ENCODE measurements at regions not wholly inside any gene's neighbourhood (a gene's known extent, or its start where the extent isn't known, plus 50 kb on each side); places are given as distances from the start of the nearest gene placed in this dataset.

GRCh38 chr6:122315842-122316241, 83.6 kb upstream of the HSF2 start:
- Histone ChIP-seq H3K27me3 (ENCODE audit: control insufficient read depth, insufficient read depth, low read length) (no peaks in the 10 kb centered on the region), H3K9me3 (ENCODE audit: control insufficient read depth, insufficient read depth, low read depth, low read length) (0 out of 2 replicates have a peak, but pooled peaks cover 9% of the 10 kb centered on the region), H3K36me3 (ENCODE audit: control insufficient read depth, insufficient read depth, low read length) (no peaks in the 10 kb centered on the region), H3K4me3 (ENCODE audit: low read depth in 2 of 2, low read length in 2 of 2) (no peak overlapping the region), H3K4me1 (ENCODE audit: control insufficient read depth, insufficient read depth, low read length) (no peaks in the 10 kb centered on the region), H3K27ac (ENCODE audit: low read length) (no peak overlapping the region)
- in situ Hi-C loops (cut with HindIII; ENCODE audit: low pct_unique_long_range_greater_than_20kb, low sequenced_read_pairs) (no loop called here), intact Hi-C loops (cut with micrococcal nuclease; ENCODE audit: unreplicated experiment) (no loop called here)
- DNase-seq (ENCODE audit: low read depth, low spot score) (no peak), ATAC-seq (no peak)
- TF ChIP-seq SIN3A (IDR thresholded peaks at IDR 0.05; ENCODE audit: borderline replicate concordance, insufficient read depth, low read depth, low read length) = no peak
- no peak for TF ChIP-seq REST (IDR thresholded peaks at IDR 0.05; ENCODE audit: insufficient read depth in 1 of 2, low read depth in 2 of 2, low read length in 1 of 2)
- TF ChIP-seq CTCF (IDR thresholded peaks at IDR 0.05) = no peak
- no peak for TF ChIP-seq TCF7L2 (IDR thresholded peaks at IDR 0.05; ENCODE audit: low read depth, low read length)
- no peak for TF ChIP-seq POLR2AphosphoS5 (IDR thresholded peaks at IDR 0.05; ENCODE audit: low read depth, low read length)
- no TSS peak for BruUV-seq (replicated peaks)
- ChIA-PET CTCF (no interaction called here), POLR2A (no interaction called here)

GRCh38 chr6:122322824-122323223, 76.6 kb upstream of the HSF2 start:
- Histone ChIP-seq H3K27ac (ENCODE audit: low read length) (no peak overlapping the region), H3K9me3 (ENCODE audit: control insufficient read depth, insufficient read depth, low read depth, low read length) (no peaks in the 10 kb centered on the region), H3K4me3 (ENCODE audit: low read depth in 2 of 2, low read length in 2 of 2) (peak overlapping the region; percentile 26 to 41), H3K36me3 (ENCODE audit: control insufficient read depth, insufficient read depth, low read length) (no peaks in the 10 kb centered on the region), H3K4me1 (ENCODE audit: control insufficient read depth, insufficient read depth, low read length) (no peaks in the 10 kb centered on the region), H3K27me3 (ENCODE audit: control insufficient read depth, insufficient read depth, low read length) (no peaks in the 10 kb centered on the region)
- no peak for TF ChIP-seq REST (IDR thresholded peaks at IDR 0.05; ENCODE audit: insufficient read depth in 1 of 2, low read depth in 2 of 2, low read length in 1 of 2)
- no peak for TF ChIP-seq TCF7L2 (IDR thresholded peaks at IDR 0.05; ENCODE audit: low read depth, low read length)
- no peak for TF ChIP-seq SIN3A (IDR thresholded peaks at IDR 0.05; ENCODE audit: borderline replicate concordance, insufficient read depth, low read depth, low read length)
- TF ChIP-seq POLR2AphosphoS5 (IDR thresholded peaks at IDR 0.05; ENCODE audit: low read depth, low read length) = no peak
- no peak for TF ChIP-seq CTCF (IDR thresholded peaks at IDR 0.05)
- DNase-seq (ENCODE audit: low read depth, low spot score) (no peak), ATAC-seq (no peak)
- CTCF ChIA-PET = no interaction called here
- POLR2A ChIA-PET = interaction anchor here (0.6 kb wide), 1 partner anchor 254 kb away, joined by 3 read pairs; no protein-coding TSS in a partner anchor
- no TSS peak for BruUV-seq (replicated peaks)
- intact Hi-C loops (cut with micrococcal nuclease; ENCODE audit: unreplicated experiment) = no loop called here
- in situ Hi-C loops (cut with HindIII; ENCODE audit: low pct_unique_long_range_greater_than_20kb, low sequenced_read_pairs) = no loop called here

All from Panc1 (cell line).